IPS-18a (cell line): ENCODE measurements at regions not wholly inside any gene's neighbourhood (a gene's known extent, or its start where the extent isn't known, plus 50 kb on each side); places are given as distances from the start of the nearest gene placed in this dataset.
"Not testable (repeated sequence)": the region's sequence is repeated elsewhere in the genome, so short reads cannot be mapped to it uniquely, and the experiment has no call there.

Experiments used
- H3K27ac ChIP-seq: one replicate; pipeline ENCODE4 v1.5.1; 2013; ENCODE audit warnings: low read length
- H3K27me3 ChIP-seq: one replicate; pipeline ENCODE4 v1.6.1; 2013; ENCODE audit warnings: mild to moderate bottlenecking, low read length; ENCODE audit not compliant: control insufficient read depth, insufficient read depth
- H3K36me3 ChIP-seq: one replicate; pipeline ENCODE4 v1.6.1; 2013; ENCODE audit warnings: low read depth, low read length; ENCODE audit not compliant: control insufficient read depth
- H3K4me1 ChIP-seq: one replicate; pipeline ENCODE4 v1.6.1; 2013; ENCODE audit warnings: low read depth, low read length; ENCODE audit not compliant: control insufficient read depth
- H3K4me3 ChIP-seq: one replicate; pipeline ENCODE4 v1.5.1; 2013; ENCODE audit warnings: low read length
- H3K9ac ChIP-seq: one replicate; pipeline ENCODE4 v1.6.1; 2013; ENCODE audit warnings: mild to moderate bottlenecking, low read length, moderate library complexity
- H3K9me3 ChIP-seq: one replicate; pipeline ENCODE4 v1.6.1; 2013; ENCODE audit warnings: low read depth, low read length; ENCODE audit not compliant: control insufficient read depth

GRCh38 chr5:136619556-136619955 lies 254.2 kb upstream of the TRPC7 start:
- no peak overlapping the region for H3K9ac ChIP-seq
- no peaks in the 10 kb centered on the region for H3K9me3 ChIP-seq
- no peaks in the 10 kb centered on the region for H3K27me3 ChIP-seq
- no peak overlapping the region for H3K27ac ChIP-seq
- H3K4me3 ChIP-seq: no peak overlapping the region
- peaks cover 7% of the 10 kb centered on the region for H3K4me1 ChIP-seq
- no peaks in the 10 kb centered on the region for H3K36me3 ChIP-seq

- no peak overlapping the region for H3K9ac ChIP-seq
- H3K27ac ChIP-seq: no peak overlapping the region
- peaks cover 7% of the 10 kb centered on the region for H3K4me1 ChIP-seq
- no peak overlapping the region for H3K4me3 ChIP-seq
- no peaks in the 10 kb centered on the region for H3K27me3 ChIP-seq
- no peaks in the 10 kb centered on the region for H3K9me3 ChIP-seq
- no peaks in the 10 kb centered on the region for H3K36me3 ChIP-seq
Observed at GRCh38 chr5:136615251-136616119, 250.1 kb upstream of the TRPC7 start.

GRCh38 chr5:136613230-136613629 lies 247.9 kb upstream of the TRPC7 start:
- no peak overlapping the region for H3K4me3 ChIP-seq
- no peaks in the 10 kb centered on the region for H3K36me3 ChIP-seq
- H3K27me3 ChIP-seq: no peaks in the 10 kb centered on the region
- H3K9me3 ChIP-seq: no peaks in the 10 kb centered on the region
- no peak overlapping the region for H3K27ac ChIP-seq
- no peak overlapping the region for H3K9ac ChIP-seq
- H3K4me1 ChIP-seq: no peaks in the 10 kb centered on the region

- H3K9me3 ChIP-seq: peaks cover 11% of the 10 kb centered on the region
- no peak overlapping the region for H3K27ac ChIP-seq
- H3K4me3 ChIP-seq: no peak overlapping the region
- no peaks in the 10 kb centered on the region for H3K4me1 ChIP-seq
- H3K36me3 ChIP-seq: no peaks in the 10 kb centered on the region
- no peaks in the 10 kb centered on the region for H3K27me3 ChIP-seq
- H3K9ac ChIP-seq: no peak overlapping the region
Observed at GRCh38 chr5:136605638-136606037, 240.3 kb upstream of the TRPC7 start.

GRCh38 chr5:136600306-136600705 lies 235.0 kb upstream of the TRPC7 start:
- no peaks in the 10 kb centered on the region for H3K27me3 ChIP-seq
- no peak overlapping the region for H3K9ac ChIP-seq
- H3K4me3 ChIP-seq: no peak overlapping the region
- H3K4me1 ChIP-seq: no peaks in the 10 kb centered on the region
- peaks cover 19% of the 10 kb centered on the region for H3K9me3 ChIP-seq
- H3K36me3 ChIP-seq: no peaks in the 10 kb centered on the region
- no peak overlapping the region for H3K27ac ChIP-seq

- peaks cover 5% of the 10 kb centered on the region for H3K4me1 ChIP-seq
- H3K9ac ChIP-seq: no peak overlapping the region
- peaks cover 19% of the 10 kb centered on the region for H3K9me3 ChIP-seq
- H3K36me3 ChIP-seq: no peaks in the 10 kb centered on the region
- H3K27me3 ChIP-seq: no peaks in the 10 kb centered on the region
- no peak overlapping the region for H3K27ac ChIP-seq
- no peak overlapping the region for H3K4me3 ChIP-seq
Observed at GRCh38 chr5:136598802-136599404, 233.6 kb upstream of the TRPC7 start.

GRCh38 chr5:136594416-136594815 lies 229.1 kb upstream of the TRPC7 start:
- Histone ChIP-seq H3K4me1 (peaks cover 5% of the 10 kb centered on the region), H3K27ac (no peak overlapping the region), H3K4me3 (no peak overlapping the region), H3K36me3 (no peaks in the 10 kb centered on the region), H3K27me3 (no peaks in the 10 kb centered on the region), H3K9me3 (no peaks in the 10 kb centered on the region), H3K9ac (no peak overlapping the region)

GRCh38 chr5:136590581-136590980 lies 225.2 kb upstream of the TRPC7 start:
- Histone ChIP-seq H3K27me3 (no peaks in the 10 kb centered on the region), H3K36me3 (no peaks in the 10 kb centered on the region), H3K27ac (no peak overlapping the region), H3K4me3 (no peak overlapping the region), H3K9me3 (no peaks in the 10 kb centered on the region), H3K4me1 (peaks cover 5% of the 10 kb centered on the region), H3K9ac (no peak overlapping the region)

GRCh38 chr5:136586196-136586595 lies 220.9 kb upstream of the TRPC7 start:
- Histone ChIP-seq H3K27ac (no peak overlapping the region), H3K9me3 (no peaks in the 10 kb centered on the region), H3K27me3 (no peaks in the 10 kb centered on the region)

GRCh38 chr5:136584474-136584873 lies 219.1 kb upstream of the TRPC7 start:
- no peaks in the 10 kb centered on the region for H3K36me3 ChIP-seq
- H3K27me3 ChIP-seq: no peaks in the 10 kb centered on the region
- no peaks in the 10 kb centered on the region for H3K9me3 ChIP-seq
- no peak overlapping the region for H3K27ac ChIP-seq
- no peaks in the 10 kb centered on the region for H3K4me1 ChIP-seq
- no peak overlapping the region for H3K9ac ChIP-seq
- no peak overlapping the region for H3K4me3 ChIP-seq

More at GRCh38 chr5:136586196-136586595, 220.9 kb upstream of the TRPC7 start:
- no peak overlapping the region for H3K4me3 ChIP-seq
- no peaks in the 10 kb centered on the region for H3K36me3 ChIP-seq
- H3K4me1 ChIP-seq: no peaks in the 10 kb centered on the region
- H3K9ac ChIP-seq: no peak overlapping the region

- Histone ChIP-seq H3K9ac (no peak overlapping the region), H3K27me3 (no peaks in the 10 kb centered on the region), H3K4me1 (peaks cover 9% of the 10 kb centered on the region), H3K9me3 (no peaks in the 10 kb centered on the region), H3K27ac (no peak overlapping the region), H3K36me3 (no peaks in the 10 kb centered on the region), H3K4me3 (no peak overlapping the region)
Observed at GRCh38 chr5:136579238-136579637, 213.9 kb upstream of the TRPC7 start.

GRCh38 chr5:136569875-136570274 lies 204.5 kb upstream of the TRPC7 start:
- not testable (repeated sequence) for H3K36me3 ChIP-seq

More at GRCh38 chr5:136569875-136570274, 204.5 kb upstream of the TRPC7 start:
- not testable (repeated sequence) for H3K9ac ChIP-seq, H3K27ac ChIP-seq, H3K4me1 ChIP-seq, H3K27me3 ChIP-seq, H3K4me3 ChIP-seq, H3K9me3 ChIP-seq
